ENCODE measurements at regions not wholly inside any gene's neighbourhood (a gene's known extent, or its start where the extent isn't known, plus 50 kb on each side); places are given as distances from the start of the nearest gene placed in this dataset.

GRCh38 chr12:85713373-85713772, 122.8 kb downstream of the RASSF9 start:
- DNase-seq (ENCODE audit: low read depth): no peak
- TF ChIP-seq, protein P1, sequence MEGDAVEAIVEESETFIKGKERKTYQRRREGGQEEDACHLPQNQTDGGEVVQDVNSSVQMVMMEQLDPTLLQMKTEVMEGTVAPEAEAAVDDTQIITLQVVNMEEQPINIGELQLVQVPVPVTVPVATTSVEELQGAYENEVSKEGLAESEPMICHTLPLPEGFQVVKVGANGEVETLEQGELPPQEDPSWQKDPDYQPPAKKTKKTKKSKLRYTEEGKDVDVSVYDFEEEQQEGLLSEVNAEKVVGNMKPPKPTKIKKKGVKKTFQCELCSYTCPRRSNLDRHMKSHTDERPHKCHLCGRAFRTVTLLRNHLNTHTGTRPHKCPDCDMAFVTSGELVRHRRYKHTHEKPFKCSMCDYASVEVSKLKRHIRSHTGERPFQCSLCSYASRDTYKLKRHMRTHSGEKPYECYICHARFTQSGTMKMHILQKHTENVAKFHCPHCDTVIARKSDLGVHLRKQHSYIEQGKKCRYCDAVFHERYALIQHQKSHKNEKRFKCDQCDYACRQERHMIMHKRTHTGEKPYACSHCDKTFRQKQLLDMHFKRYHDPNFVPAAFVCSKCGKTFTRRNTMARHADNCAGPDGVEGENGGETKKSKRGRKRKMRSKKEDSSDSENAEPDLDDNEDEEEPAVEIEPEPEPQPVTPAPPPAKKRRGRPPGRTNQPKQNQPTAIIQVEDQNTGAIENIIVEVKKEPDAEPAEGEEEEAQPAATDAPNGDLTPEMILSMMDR (IDR thresholded peaks at IDR 0.05; ENCODE audit: low read depth, low read length, missing control alignments): no peak
- no peak overlapping the region for H3K4me3 ChIP-seq (ENCODE audit: low read depth, low read length)

- TF ChIP-seq, protein P1 (IDR thresholded peaks at IDR 0.05; ENCODE audit: low read depth, low read length, missing control alignments): no peak
- H3K4me3 ChIP-seq (ENCODE audit: low read depth, low read length): no peak overlapping the region
- no peak for DNase-seq (ENCODE audit: low read depth)
These were observed 121.8 kb downstream of the RASSF9 start for GRCh38 chr12:85714425-85714824.

- TF ChIP-seq, protein P1 (IDR thresholded peaks at IDR 0.05; ENCODE audit: low read depth, low read length, missing control alignments): no peak
- no peak overlapping the region for H3K4me3 ChIP-seq (ENCODE audit: low read depth, low read length)
- DNase-seq (ENCODE audit: low read depth): no peak
These were observed 115.7 kb downstream of the RASSF9 start for GRCh38 chr12:85720308-85721033.

DNA sequence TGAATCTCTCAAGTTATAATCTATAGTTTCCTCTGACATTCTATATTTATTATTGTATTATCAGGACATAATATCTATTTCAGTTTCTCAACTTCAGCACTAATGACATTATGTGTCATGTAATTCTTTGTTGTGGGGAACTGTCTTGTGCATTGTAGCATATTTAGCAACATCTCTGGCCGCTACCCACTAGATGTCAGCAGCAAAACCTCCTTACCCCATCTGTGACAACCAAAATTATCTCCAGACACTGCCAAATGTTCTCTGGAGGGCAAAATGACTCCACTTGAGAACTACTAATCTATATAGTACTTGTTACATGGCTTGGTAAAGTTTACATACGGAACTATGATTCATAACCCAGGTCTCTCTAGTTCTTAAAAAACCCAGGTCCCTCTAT, 110.2 kb downstream of the RASSF9 start:
- DNase-seq (ENCODE audit: low read depth): no peak
- TF ChIP-seq, protein P1 (IDR thresholded peaks at IDR 0.05; ENCODE audit: low read depth, low read length, missing control alignments): no peak
- H3K4me3 ChIP-seq (ENCODE audit: low read depth, low read length): no peak overlapping the region

DNA sequence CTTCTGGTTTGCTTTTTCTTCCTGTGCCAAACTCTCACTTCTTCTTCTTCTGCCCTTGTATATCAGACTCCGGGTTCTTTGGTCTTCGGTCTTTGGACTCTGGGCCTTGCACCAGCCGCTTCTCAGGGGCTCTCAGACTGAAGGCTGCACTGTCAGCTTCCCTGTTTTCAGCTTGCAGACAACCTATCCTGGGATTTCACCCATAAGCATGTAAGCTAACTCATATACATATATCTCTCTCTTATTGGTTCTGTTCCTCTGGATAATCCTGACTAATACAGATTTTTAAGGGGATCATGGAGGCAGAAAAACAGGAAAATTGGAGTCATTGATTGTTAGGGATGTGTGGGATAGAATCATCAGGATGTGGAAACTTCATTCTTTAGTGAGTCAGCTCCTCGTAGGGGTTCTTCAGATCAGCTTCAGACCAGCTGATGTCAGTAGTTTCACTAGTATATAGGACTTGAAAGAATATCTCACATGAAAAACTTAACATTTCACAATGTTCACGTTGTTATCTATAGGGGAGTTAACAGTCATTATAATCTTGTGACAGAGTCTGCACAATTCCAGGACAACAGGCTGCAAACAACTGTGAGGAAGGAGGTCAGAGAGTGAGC, 102.9 kb downstream of the RASSF9 start:
- TF ChIP-seq, protein P1 (IDR thresholded peaks at IDR 0.05; ENCODE audit: low read depth, low read length, missing control alignments): no peak
- H3K4me3 ChIP-seq (ENCODE audit: low read depth, low read length): no peak overlapping the region
- DNase-seq (ENCODE audit: low read depth): no peak

DNA sequence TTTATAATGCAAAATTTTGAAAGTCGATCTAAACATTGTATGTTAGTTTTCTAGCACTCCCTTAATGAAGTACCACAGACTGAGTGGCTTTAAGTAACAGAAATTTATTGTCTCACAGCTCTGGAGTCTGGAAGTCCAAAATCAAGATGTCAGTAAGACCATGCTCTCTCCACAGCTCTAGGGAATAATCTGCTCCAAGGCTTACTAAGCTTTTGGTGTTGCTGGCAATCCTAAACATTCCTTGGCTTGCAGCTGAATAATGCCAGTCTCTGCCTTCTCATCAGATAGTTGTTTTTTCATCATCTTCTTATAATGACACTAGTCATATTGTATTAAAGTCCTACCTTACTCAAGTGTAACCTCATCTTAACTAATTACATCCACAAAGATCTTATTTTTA, 102.2 kb downstream of the RASSF9 start:
- DNase-seq (ENCODE audit: low read depth): no peak
- H3K4me3 ChIP-seq (ENCODE audit: low read depth, low read length): no peak overlapping the region
- TF ChIP-seq, protein P1 (IDR thresholded peaks at IDR 0.05; ENCODE audit: low read depth, low read length, missing control alignments): no peak

DNA sequence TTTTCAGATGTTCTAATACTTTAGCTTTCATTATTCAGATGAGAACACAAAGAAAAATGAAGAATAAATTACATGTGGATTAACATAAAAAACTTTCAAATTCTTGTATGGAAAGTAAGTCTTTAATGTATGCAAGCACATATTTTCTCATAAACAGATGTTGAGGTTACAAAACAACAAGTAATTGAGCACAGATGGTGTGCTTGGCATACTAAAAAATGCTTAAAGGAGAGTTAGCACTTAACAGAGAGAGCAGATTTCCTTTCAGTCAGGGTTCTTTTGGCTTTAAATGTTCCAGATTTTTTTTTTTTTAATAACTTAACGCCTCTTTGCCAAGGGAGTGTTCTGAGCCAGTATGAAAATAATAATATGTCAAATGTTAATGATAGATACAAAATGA, 96.0 kb downstream of the RASSF9 start:
- DNase-seq (ENCODE audit: low read depth): no peak
- H3K4me3 ChIP-seq (ENCODE audit: low read depth, low read length): no peak overlapping the region
- TF ChIP-seq, protein P1 (IDR thresholded peaks at IDR 0.05; ENCODE audit: low read depth, low read length, missing control alignments): no peak
